ENCODE measurements at regions not wholly inside any gene's neighbourhood (a gene's known extent, or its start where the extent isn't known, plus 50 kb on each side); places are given as distances from the start of the nearest gene placed in this dataset.
"Not testable (repeated sequence)": the region's sequence is repeated elsewhere in the genome, so short reads cannot be mapped to it uniquely, and the experiment has no call there.

- Mint-ChIP-seq H3K27me3 (ENCODE audit: low read depth) (no peaks in the 10 kb centered on the region), H3K9me3 (no peaks in the 10 kb centered on the region), H3K4me3 (no peak overlapping the region), H3K36me3 (ENCODE audit: low read depth) (no peaks in the 10 kb centered on the region), H3K4me1 (ENCODE audit: low read depth) (no peaks in the 10 kb centered on the region), H3K27ac (no peak overlapping the region)
- DNase-seq, result no peak
- CTCF ChIA-PET, result no interaction called here
- intact Hi-C loops (cut with micrococcal nuclease), result no loop called here
These were observed 393.6 kb upstream of the CDIN1 start for GRCh38 chr15:36185845-36186244.

GRCh38 chr15:36186376-36186775, 393.1 kb upstream of the CDIN1 start:
- no peaks in the 10 kb centered on the region for H3K27me3 Mint-ChIP-seq (ENCODE audit: low read depth)
- H3K27ac Mint-ChIP-seq, result no peak overlapping the region
- CTCF ChIA-PET, result no interaction called here
- H3K36me3 Mint-ChIP-seq (ENCODE audit: low read depth), result no peaks in the 10 kb centered on the region
- no peak overlapping the region for H3K4me3 Mint-ChIP-seq
- no peaks in the 10 kb centered on the region for H3K4me1 Mint-ChIP-seq (ENCODE audit: low read depth)
- DNase-seq, result no peak
- intact Hi-C loops (cut with micrococcal nuclease), result no loop called here
- H3K9me3 Mint-ChIP-seq, result no peaks in the 10 kb centered on the region

GRCh38 chr15:36191459-36191858, 388.0 kb upstream of the CDIN1 start:
- no peaks in the 10 kb centered on the region for H3K36me3 Mint-ChIP-seq (ENCODE audit: low read depth)
- H3K27me3 Mint-ChIP-seq (ENCODE audit: low read depth), result no peaks in the 10 kb centered on the region
- no peaks in the 10 kb centered on the region for H3K9me3 Mint-ChIP-seq
- no peak for DNase-seq
- CTCF ChIA-PET, result no interaction called here
- no peak overlapping the region for H3K27ac Mint-ChIP-seq
- H3K4me1 Mint-ChIP-seq (ENCODE audit: low read depth), result no peaks in the 10 kb centered on the region
- intact Hi-C loops (cut with micrococcal nuclease), result no loop called here
- no peak overlapping the region for H3K4me3 Mint-ChIP-seq

- H3K4me1 Mint-ChIP-seq (ENCODE audit: low read depth); H3K27me3 Mint-ChIP-seq (ENCODE audit: low read depth); H3K36me3 Mint-ChIP-seq (ENCODE audit: low read depth); intact Hi-C loops (cut with micrococcal nuclease); CTCF ChIA-PET; H3K9me3 Mint-ChIP-seq; DNase-seq; H3K27ac Mint-ChIP-seq; H3K4me3 Mint-ChIP-seq: not testable (repeated sequence)
These were observed 383.9 kb upstream of the CDIN1 start for GRCh38 chr15:36195361-36196007.

GRCh38 chr15:36208868-36209582, 370.4 kb upstream of the CDIN1 start:
- Mint-ChIP-seq H3K27ac (no peak overlapping the region), H3K9me3 (no peaks in the 10 kb centered on the region), H3K4me3 (no peak overlapping the region), H3K27me3 (ENCODE audit: low read depth) (peaks cover 2% of the 10 kb centered on the region), H3K4me1 (ENCODE audit: low read depth) (no peaks in the 10 kb centered on the region), H3K36me3 (ENCODE audit: low read depth) (no peaks in the 10 kb centered on the region)
- intact Hi-C loops (cut with micrococcal nuclease), result no loop called here
- no peak for DNase-seq
- CTCF ChIA-PET, result no interaction called here

GRCh38 chr15:36210426-36210825, 369.0 kb upstream of the CDIN1 start:
- no peak overlapping the region for H3K4me3 Mint-ChIP-seq
- intact Hi-C loops (cut with micrococcal nuclease), result no loop called here
- H3K27ac Mint-ChIP-seq, result no peak overlapping the region
- no peaks in the 10 kb centered on the region for H3K4me1 Mint-ChIP-seq (ENCODE audit: low read depth)
- H3K9me3 Mint-ChIP-seq, result no peaks in the 10 kb centered on the region
- CTCF ChIA-PET, result interaction anchor here (0.6 kb wide), 1 partner anchor 776 kb away, joined by 3 read pairs; no protein-coding TSS in a partner anchor
- DNase-seq, result no peak
- H3K36me3 Mint-ChIP-seq (ENCODE audit: low read depth), result no peaks in the 10 kb centered on the region
- peaks cover 2% of the 10 kb centered on the region for H3K27me3 Mint-ChIP-seq (ENCODE audit: low read depth)

- intact Hi-C loops (cut with micrococcal nuclease), result no loop called here
- DNase-seq, result no peak
- Mint-ChIP-seq H3K36me3 (ENCODE audit: low read depth) (no peaks in the 10 kb centered on the region), H3K4me1 (ENCODE audit: low read depth) (no peaks in the 10 kb centered on the region), H3K9me3 (no peaks in the 10 kb centered on the region), H3K27ac (no peak overlapping the region), H3K27me3 (ENCODE audit: low read depth) (no peaks in the 10 kb centered on the region), H3K4me3 (no peak overlapping the region)
- CTCF ChIA-PET, result interaction anchor here (1.1 kb wide), 1 partner anchor 467 kb away, joined by 3 read pairs; no protein-coding TSS in a partner anchor
These were observed 361.1 kb upstream of the CDIN1 start for GRCh38 chr15:36218322-36218721.

GRCh38 chr15:36218991-36219390, 360.4 kb upstream of the CDIN1 start:
- Mint-ChIP-seq H3K36me3 (ENCODE audit: low read depth) (no peaks in the 10 kb centered on the region), H3K27ac (no peak overlapping the region), H3K4me3 (no peak overlapping the region), H3K4me1 (ENCODE audit: low read depth) (no peaks in the 10 kb centered on the region), H3K9me3 (no peaks in the 10 kb centered on the region), H3K27me3 (ENCODE audit: low read depth) (no peaks in the 10 kb centered on the region)
- CTCF ChIA-PET, result interaction anchor here (0.5 to 1.1 kb wide), 2 partner anchors 72 to 468 kb away, joined by 3 read pairs; no protein-coding TSS in a partner anchor
- intact Hi-C loops (cut with micrococcal nuclease), result no loop called here
- DNase-seq, result no peak

GRCh38 chr15:36221992-36222391, 357.4 kb upstream of the CDIN1 start:
- CTCF ChIA-PET, result no interaction called here
- Mint-ChIP-seq H3K27me3 (ENCODE audit: low read depth) (no peaks in the 10 kb centered on the region), H3K27ac (no peak overlapping the region), H3K4me1 (ENCODE audit: low read depth) (no peaks in the 10 kb centered on the region), H3K4me3 (no peak overlapping the region), H3K36me3 (ENCODE audit: low read depth) (no peaks in the 10 kb centered on the region), H3K9me3 (no peaks in the 10 kb centered on the region)
- no peak for DNase-seq
- intact Hi-C loops (cut with micrococcal nuclease), result no loop called here

GRCh38 chr15:36230776-36231175, 348.6 kb upstream of the CDIN1 start:
- Mint-ChIP-seq H3K36me3 (ENCODE audit: low read depth) (no peaks in the 10 kb centered on the region), H3K27ac (no peak overlapping the region), H3K4me1 (ENCODE audit: low read depth) (no peaks in the 10 kb centered on the region), H3K9me3 (peaks cover 2% of the 10 kb centered on the region), H3K4me3 (no peak overlapping the region), H3K27me3 (ENCODE audit: low read depth) (no peaks in the 10 kb centered on the region)
- DNase-seq, result no peak
- intact Hi-C loops (cut with micrococcal nuclease), result no loop called here
- CTCF ChIA-PET, result no interaction called here

- no peak for DNase-seq
- CTCF ChIA-PET, result no interaction called here
- Mint-ChIP-seq H3K27me3 (ENCODE audit: low read depth) (no peaks in the 10 kb centered on the region), H3K36me3 (ENCODE audit: low read depth) (no peaks in the 10 kb centered on the region), H3K27ac (no peak overlapping the region), H3K4me1 (ENCODE audit: low read depth) (no peaks in the 10 kb centered on the region), H3K4me3 (no peak overlapping the region), H3K9me3 (peaks cover 2% of the 10 kb centered on the region)
- intact Hi-C loops (cut with micrococcal nuclease), result no loop called here
These were observed 346.9 kb upstream of the CDIN1 start for GRCh38 chr15:36232491-36232890.

GRCh38 chr15:36234743-36235142, 344.7 kb upstream of the CDIN1 start:
- Mint-ChIP-seq H3K36me3 (ENCODE audit: low read depth) (no peaks in the 10 kb centered on the region), H3K27ac (no peak overlapping the region)

GRCh38 chr15:36235173-36235572, 344.3 kb upstream of the CDIN1 start:
- no peak overlapping the region for H3K4me3 Mint-ChIP-seq
- DNase-seq, result no peak
- H3K27me3 Mint-ChIP-seq (ENCODE audit: low read depth), result no peaks in the 10 kb centered on the region
- CTCF ChIA-PET, result no interaction called here
- intact Hi-C loops (cut with micrococcal nuclease), result no loop called here
- peaks cover 2% of the 10 kb centered on the region for H3K9me3 Mint-ChIP-seq
- no peaks in the 10 kb centered on the region for H3K4me1 Mint-ChIP-seq (ENCODE audit: low read depth)
- no peak overlapping the region for H3K27ac Mint-ChIP-seq
- H3K36me3 Mint-ChIP-seq (ENCODE audit: low read depth), result no peaks in the 10 kb centered on the region

More at GRCh38 chr15:36234743-36235142, 344.7 kb upstream of the CDIN1 start:
- intact Hi-C loops (cut with micrococcal nuclease), result no loop called here
- Mint-ChIP-seq H3K4me1 (ENCODE audit: low read depth) (no peaks in the 10 kb centered on the region), H3K4me3 (no peak overlapping the region), H3K27me3 (ENCODE audit: low read depth) (no peaks in the 10 kb centered on the region), H3K9me3 (peaks cover 2% of the 10 kb centered on the region)
- DNase-seq, result no peak
- CTCF ChIA-PET, result no interaction called here
